IPS-NIHi11 (cell line): ENCODE measurements at regions not wholly inside any gene's neighbourhood (a gene's known extent, or its start where the extent isn't known, plus 50 kb on each side); places are given as distances from the start of the nearest gene placed in this dataset.

Experiments
- DNase-seq: peaks from one replicate; pipeline ENCODE4 v3.0.0; 2012; ENCODE audit warnings: mixed read lengths, low spot score

GRCh38 chr17:54835015-54835414 is 65.6 kb upstream of the TOM1L1 start:
- no peak for DNase-seq

- no peak for DNase-seq
Measured at GRCh38 chr17:54836723-54837462, 63.8 kb upstream of the TOM1L1 start.

DNA sequence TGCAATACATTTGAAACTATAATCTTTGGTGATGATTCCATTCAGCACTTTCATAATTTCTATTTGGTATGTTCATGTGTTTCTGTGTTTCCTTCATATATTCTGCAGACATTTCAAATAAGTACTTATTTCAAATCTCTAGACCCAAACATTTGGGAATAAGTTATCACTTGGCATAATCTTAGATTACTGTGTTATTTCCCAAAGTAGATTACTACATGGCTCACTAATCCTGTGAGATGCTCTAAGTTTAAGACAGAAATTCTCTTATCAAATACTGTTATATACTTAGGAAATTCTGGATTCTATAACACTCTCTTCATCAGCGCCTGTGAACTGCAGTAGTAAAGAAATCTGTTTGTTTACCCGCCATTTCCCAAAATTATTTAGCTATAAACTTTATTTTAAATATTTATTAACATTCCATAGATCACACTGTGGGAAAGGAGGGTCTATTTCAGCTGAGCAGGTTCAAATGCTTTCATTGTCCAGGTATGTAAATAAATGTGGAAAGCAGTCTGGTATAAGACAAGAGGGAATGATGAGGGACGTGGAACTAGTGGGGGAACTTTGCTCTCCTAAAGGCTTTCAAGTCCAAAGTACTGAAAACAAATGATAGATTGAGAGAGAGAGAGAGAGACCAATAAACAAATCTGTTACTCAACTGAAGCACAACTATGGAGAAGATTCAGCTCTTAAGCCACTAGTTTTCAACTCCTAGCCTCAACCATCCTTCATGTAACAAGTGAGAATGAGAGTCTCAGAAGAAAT is 61.8 kb upstream of the TOM1L1 start:
- no peak for DNase-seq

- no peak for DNase-seq
Measured at GRCh38 chr17:54839447-54839846, 61.2 kb upstream of the TOM1L1 start.

GRCh38 chr17:54840885-54841591 is 59.6 kb upstream of the TOM1L1 start:
- no peak for DNase-seq

GRCh38 chr17:54841656-54842055 is 59.0 kb upstream of the TOM1L1 start:
- no peak for DNase-seq

DNA sequence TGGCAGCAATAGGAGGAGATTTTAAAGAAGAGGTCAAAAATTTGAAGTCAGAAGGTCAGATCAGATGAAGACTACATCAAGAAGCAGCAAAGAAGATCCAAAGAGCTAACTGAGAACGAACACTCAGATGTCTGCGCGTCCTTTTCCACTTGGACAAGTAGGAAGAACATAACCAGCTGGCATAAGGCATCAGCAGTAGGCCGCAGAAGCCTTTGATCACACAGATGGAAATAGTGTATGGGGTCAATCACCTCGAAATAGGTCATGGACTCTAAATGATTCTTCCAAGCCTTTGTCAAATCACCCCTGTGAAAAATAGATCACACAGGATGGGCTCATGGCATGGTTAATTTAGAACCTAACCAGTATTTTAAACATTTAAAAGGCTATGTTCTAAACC is 56.4 kb upstream of the TOM1L1 start:
- no peak for DNase-seq

GRCh38 chr17:54848368-54848987 is 52.2 kb upstream of the TOM1L1 start:
- DNase-seq, result no peak

GRCh38 chr17:54849660-54850059 is 51.0 kb upstream of the TOM1L1 start:
- no peak for DNase-seq
